ENCODE measurements at regions not wholly inside any gene's neighbourhood (a gene's known extent, or its start where the extent isn't known, plus 50 kb on each side); places are given as distances from the start of the nearest gene placed in this dataset.
A peak's percentile ranks its signal among the peaks of the same experiment; 100 is the strongest.
"Not testable (repeated sequence)": the region's sequence is repeated elsewhere in the genome, so short reads cannot be mapped to it uniquely, and the experiment has no call there.

GRCh38 chr2:111482987-111483679 is 362.4 kb downstream of the BCL2L11 start:
- intact Hi-C loops (cut with DNase I; ENCODE audit: low total_unique reads); H3K36me3 ChIP-seq; DNase-seq: not testable (repeated sequence)

GRCh38 chr2:111484097-111484496 is 363.4 kb downstream of the BCL2L11 start:
- H3K27me3 ChIP-seq; intact Hi-C loops (cut with DNase I; ENCODE audit: low total_unique reads); H3K9me3 ChIP-seq; DNase-seq; H3K36me3 ChIP-seq; H3K27ac ChIP-seq; H3K4me3 ChIP-seq: not testable (repeated sequence)
- peaks cover 0 to 20% (median 1%) of the 10 kb centered on the region in 4 donors for H3K4me1 ChIP-seq

More at GRCh38 chr2:111482987-111483679, 362.4 kb downstream of the BCL2L11 start:
- H3K4me1 ChIP-seq: peaks cover 0 to 20% (median 1%) of the 10 kb centered on the region in 4 donors
- not testable (repeated sequence) for H3K4me3 ChIP-seq, H3K27ac ChIP-seq, H3K27me3 ChIP-seq, H3K9me3 ChIP-seq

- DNase-seq; H3K27me3 ChIP-seq; H3K27ac ChIP-seq; H3K9me3 ChIP-seq; intact Hi-C loops (cut with DNase I; ENCODE audit: low total_unique reads); H3K4me3 ChIP-seq; H3K36me3 ChIP-seq: not testable (repeated sequence)
- peaks cover 0 to 11% (median 0%) of the 10 kb centered on the region in 4 donors for H3K4me1 ChIP-seq
These were observed 365.2 kb downstream of the BCL2L11 start for GRCh38 chr2:111485895-111486294.

GRCh38 chr2:111488451-111488850 is 367.7 kb downstream of the BCL2L11 start:
- DNase-seq; H3K9me3 ChIP-seq; intact Hi-C loops (cut with DNase I; ENCODE audit: low total_unique reads); H3K27ac ChIP-seq; H3K4me3 ChIP-seq; H3K27me3 ChIP-seq; H3K4me1 ChIP-seq; H3K36me3 ChIP-seq: not testable (repeated sequence)

GRCh38 chr2:111489460-111489859 is 368.7 kb downstream of the BCL2L11 start:
- H3K27me3 ChIP-seq; H3K9me3 ChIP-seq; H3K4me1 ChIP-seq; H3K27ac ChIP-seq; DNase-seq; H3K36me3 ChIP-seq; intact Hi-C loops (cut with DNase I; ENCODE audit: low total_unique reads); H3K4me3 ChIP-seq: not testable (repeated sequence)

GRCh38 chr2:111491181-111491580 is 370.5 kb downstream of the BCL2L11 start:
- H3K27me3 ChIP-seq; H3K4me3 ChIP-seq; H3K9me3 ChIP-seq; H3K36me3 ChIP-seq; DNase-seq; intact Hi-C loops (cut with DNase I; ENCODE audit: low total_unique reads); H3K27ac ChIP-seq: not testable (repeated sequence)
- peaks cover 0 to 15% (median 0%) of the 10 kb centered on the region in 4 donors for H3K4me1 ChIP-seq

GRCh38 chr2:111491614-111492013 is 370.9 kb downstream of the BCL2L11 start:
- not testable (repeated sequence) for H3K27ac ChIP-seq, H3K36me3 ChIP-seq

GRCh38 chr2:111492995-111493719 is 372.4 kb downstream of the BCL2L11 start:
- H3K36me3 ChIP-seq; H3K27me3 ChIP-seq; H3K9me3 ChIP-seq; DNase-seq; intact Hi-C loops (cut with DNase I; ENCODE audit: low total_unique reads): not testable (repeated sequence)
- Histone ChIP-seq H3K27ac (peak overlapping the region; percentile 45 to 72), H3K4me3 (peak overlapping the region; percentile 35 to 38), H3K4me1 (peaks cover 0 to 27% (median 1%) of the 10 kb centered on the region in 4 donors)

More at GRCh38 chr2:111491614-111492013, 370.9 kb downstream of the BCL2L11 start:
- DNase-seq; H3K27me3 ChIP-seq; H3K4me3 ChIP-seq; intact Hi-C loops (cut with DNase I; ENCODE audit: low total_unique reads); H3K9me3 ChIP-seq: not testable (repeated sequence)
- H3K4me1 ChIP-seq: peaks cover 0 to 17% (median 0%) of the 10 kb centered on the region in 4 donors

- H3K9me3 ChIP-seq; intact Hi-C loops (cut with DNase I; ENCODE audit: low total_unique reads); DNase-seq; H3K36me3 ChIP-seq; H3K27me3 ChIP-seq: not testable (repeated sequence)
- Histone ChIP-seq H3K4me1 (peaks cover 0 to 27% (median 1%) of the 10 kb centered on the region in 4 donors), H3K4me3 (peak overlapping the region; percentile 35 to 38), H3K27ac (peak overlapping the region; percentile 45 to 72)
These were observed 373.0 kb downstream of the BCL2L11 start for GRCh38 chr2:111493720-111494078.

- intact Hi-C loops (cut with DNase I; ENCODE audit: low total_unique reads); DNase-seq; H3K27me3 ChIP-seq; H3K9me3 ChIP-seq; H3K36me3 ChIP-seq: not testable (repeated sequence)
- H3K27ac ChIP-seq: peak overlapping the region in 1 of 2 donors; percentile 72
- peak overlapping the region; percentile 38 to 45 for H3K4me3 ChIP-seq
- H3K4me1 ChIP-seq: peaks cover 0 to 27% (median 1%) of the 10 kb centered on the region in 4 donors
These were observed 373.7 kb downstream of the BCL2L11 start for GRCh38 chr2:111494288-111494980.

GRCh38 chr2:111494981-111495315 is 374.2 kb downstream of the BCL2L11 start:
- H3K4me3 ChIP-seq: peak overlapping the region; percentile 38 to 45
- intact Hi-C loops (cut with DNase I; ENCODE audit: low total_unique reads); H3K27me3 ChIP-seq; H3K9me3 ChIP-seq; H3K36me3 ChIP-seq; DNase-seq: not testable (repeated sequence)
- H3K4me1 ChIP-seq: peaks cover 0 to 27% (median 1%) of the 10 kb centered on the region in 4 donors
- peak overlapping the region in 1 of 2 donors; percentile 72 for H3K27ac ChIP-seq

GRCh38 chr2:111495636-111496035 is 374.9 kb downstream of the BCL2L11 start:
- DNase-seq; H3K36me3 ChIP-seq; H3K27me3 ChIP-seq; H3K4me3 ChIP-seq; H3K9me3 ChIP-seq; intact Hi-C loops (cut with DNase I; ENCODE audit: low total_unique reads): not testable (repeated sequence)
- Histone ChIP-seq H3K4me1 (peaks cover 0 to 27% (median 1%) of the 10 kb centered on the region in 4 donors), H3K27ac (peak overlapping the region; percentile 28 to 61)

- H3K36me3 ChIP-seq; DNase-seq; intact Hi-C loops (cut with DNase I; ENCODE audit: low total_unique reads); H3K4me3 ChIP-seq; H3K27me3 ChIP-seq; H3K9me3 ChIP-seq: not testable (repeated sequence)
- peaks cover 0 to 27% (median 1%) of the 10 kb centered on the region in 4 donors for H3K4me1 ChIP-seq
- peak overlapping the region; percentile 28 to 61 for H3K27ac ChIP-seq
These were observed 375.5 kb downstream of the BCL2L11 start for GRCh38 chr2:111496176-111496575.

- H3K36me3 ChIP-seq; DNase-seq; H3K4me3 ChIP-seq; intact Hi-C loops (cut with DNase I; ENCODE audit: low total_unique reads); H3K27me3 ChIP-seq; H3K27ac ChIP-seq; H3K9me3 ChIP-seq: not testable (repeated sequence)
- peaks cover 0 to 27% (median 1%) of the 10 kb centered on the region in 4 donors for H3K4me1 ChIP-seq
These were observed 376.1 kb downstream of the BCL2L11 start for GRCh38 chr2:111496860-111497259.

Data from tibial artery (tissue), 4 donors.